Esophagus (tissue), 2 donors: ENCODE measurements at regions not wholly inside any gene's neighbourhood (a gene's known extent, or its start where the extent isn't known, plus 50 kb on each side); places are given as distances from the start of the nearest gene placed in this dataset.

Experiments
- H3K27ac ChIP-seq, 2 donors: one replicate each; pipeline ENCODE4 v1.5.1; 2013; ENCODE audit warnings: low read depth in 2 of 2, mild to moderate bottlenecking in 2 of 2, inconsistent platforms in 1 of 2, low read length in 1 of 2, moderate library complexity in 1 of 2
- H3K27me3 ChIP-seq, 2 donors: one replicate each; pipeline ENCODE4 v1.6.1; 2013; ENCODE audit warnings: low read length in 2 of 2, control low read depth in 1 of 2, mild to moderate bottlenecking in 1 of 2; ENCODE audit not compliant: insufficient read depth in 2 of 2, control insufficient read depth in 1 of 2
- H3K36me3 ChIP-seq, 2 donors: one replicate each; pipeline ENCODE4 v1.6.1; 2013; ENCODE audit warnings: low read length in 1 of 2; ENCODE audit not compliant: control insufficient read depth in 2 of 2, insufficient read depth in 2 of 2
- H3K4me1 ChIP-seq, 2 donors: one replicate each; pipeline ENCODE4 v1.6.1; 2013; ENCODE audit warnings: low read length in 1 of 2; ENCODE audit not compliant: control insufficient read depth in 2 of 2, insufficient read depth in 2 of 2
- H3K4me3 ChIP-seq, 2 donors: one replicate each; pipeline ENCODE4 v1.5.1; 2013; ENCODE audit warnings: low read length in 2 of 2, mild to moderate bottlenecking in 2 of 2, low read depth in 1 of 2, moderate library complexity in 1 of 2
- H3K9me3 ChIP-seq, 2 donors: one replicate each; pipeline ENCODE4 v1.6.1; 2013; ENCODE audit warnings: mild to moderate bottlenecking in 2 of 2, low read depth in 1 of 2, low read length in 1 of 2, moderate library complexity in 1 of 2; ENCODE audit not compliant: control insufficient read depth in 2 of 2, insufficient read depth in 1 of 2
- WGBS, 2 donors: extraction: QIAGEN DNeasy Blood & Tissue Kit; methylation state at CpG; one replicate each; pipeline ENCODE4 v1.1.7; 2013; 5-methylcytosine and 5-hydroxymethylcytosine counted together
- donor health status: healthy with polysubstance abuse.
- donor health status: Bipolar disorder and iron deficiency.

- Histone ChIP-seq H3K36me3 (no peaks in the 10 kb centered on the region), H3K27ac (no peak overlapping the region), H3K9me3 (peaks cover 0 to 3% of the 10 kb centered on the region in 2 donors), H3K27me3 (no peaks in the 10 kb centered on the region), H3K4me3 (no peak overlapping the region), H3K4me1 (no peaks in the 10 kb centered on the region)
- WGBS, 2 donors, result 87 to 91% methylated on average over 3 of the region's 3 CpGs
Observed at GRCh38 chr6:163841733-163842132, 427.2 kb downstream of the QKI start.

DNA sequence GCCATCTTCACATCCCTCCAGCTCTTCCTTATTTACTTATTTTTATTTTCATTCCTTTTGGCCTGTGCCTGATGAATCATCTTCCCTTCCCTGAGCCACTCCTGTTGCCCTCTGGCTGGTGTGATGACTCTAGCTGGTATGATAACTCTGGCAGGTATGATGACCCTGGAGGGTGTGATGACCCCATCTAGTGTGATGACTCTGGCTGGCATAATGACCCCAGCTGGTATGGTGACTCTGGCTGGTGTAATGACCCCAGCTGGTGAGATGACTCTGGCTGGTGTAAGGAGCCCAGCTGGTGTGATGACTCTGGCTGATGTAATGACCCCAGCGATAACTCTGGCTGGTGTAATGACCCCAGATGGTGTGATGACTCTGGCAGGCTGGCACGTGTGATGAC is 426.8 kb downstream of the QKI start:
- Histone ChIP-seq H3K27ac (no peak overlapping the region), H3K27me3 (no peaks in the 10 kb centered on the region), H3K4me3 (no peak overlapping the region), H3K9me3 (peaks cover 0 to 3% of the 10 kb centered on the region in 2 donors), H3K36me3 (no peaks in the 10 kb centered on the region), H3K4me1 (no peaks in the 10 kb centered on the region)
- WGBS, 2 donors, result 48 to 81% methylated on average over 2 of the region's 2 CpGs

DNA sequence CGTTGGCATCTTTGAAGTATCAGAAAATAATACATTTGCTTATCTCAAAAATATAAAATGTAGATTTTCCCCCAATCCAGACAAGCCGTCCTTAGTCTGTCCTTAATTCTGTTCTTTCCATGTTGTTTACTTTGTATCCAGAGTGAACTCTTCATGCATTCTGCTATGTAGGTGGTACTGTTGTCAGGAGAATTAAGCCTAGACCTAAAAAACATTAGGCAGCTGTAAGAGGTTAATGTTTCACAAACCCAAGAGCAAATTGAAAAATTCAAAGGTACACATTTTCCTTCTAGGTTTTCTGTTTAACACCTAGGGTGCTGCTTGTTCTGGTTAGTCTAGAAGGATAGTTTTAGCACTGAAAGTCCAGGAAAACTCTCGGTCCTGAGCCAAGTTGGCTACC is 426.4 kb downstream of the QKI start:
- Histone ChIP-seq H3K9me3 (peaks cover 0 to 3% of the 10 kb centered on the region in 2 donors), H3K27ac (no peak overlapping the region), H3K4me3 (no peak overlapping the region), H3K27me3 (no peaks in the 10 kb centered on the region), H3K4me1 (no peaks in the 10 kb centered on the region), H3K36me3 (no peaks in the 10 kb centered on the region)
- 67 to 82% methylated on average over 3 of the region's 3 CpGs for WGBS, 2 donors

- no peaks in the 10 kb centered on the region for H3K27me3 ChIP-seq
- H3K9me3 ChIP-seq, result peaks cover 0 to 6% of the 10 kb centered on the region in 2 donors
- no peaks in the 10 kb centered on the region for H3K36me3 ChIP-seq
- no peak overlapping the region for H3K27ac ChIP-seq
- WGBS, 2 donors, result 93 to 95% methylated on average over 5 of the region's 5 CpGs
- H3K4me1 ChIP-seq, result no peaks in the 10 kb centered on the region
- H3K4me3 ChIP-seq, result no peak overlapping the region
Observed at GRCh38 chr6:163839296-163839695, 424.8 kb downstream of the QKI start.

- no peak overlapping the region for H3K4me3 ChIP-seq
- H3K27me3 ChIP-seq, result no peaks in the 10 kb centered on the region
- H3K36me3 ChIP-seq, result no peaks in the 10 kb centered on the region
- no peaks in the 10 kb centered on the region for H3K4me1 ChIP-seq
- peaks cover 0 to 6% of the 10 kb centered on the region in 2 donors for H3K9me3 ChIP-seq
- WGBS, 2 donors, result 28 to 31% methylated on average over 17 of the region's 17 CpGs
- no peak overlapping the region for H3K27ac ChIP-seq
Observed at GRCh38 chr6:163837691-163838431, 423.3 kb downstream of the QKI start.

- peaks cover 0 to 6% of the 10 kb centered on the region in 2 donors for H3K9me3 ChIP-seq
- H3K4me3 ChIP-seq, result no peak overlapping the region
- H3K36me3 ChIP-seq, result no peaks in the 10 kb centered on the region
- WGBS, 2 donors, result 70 to 72% methylated on average over 8 of the region's 8 CpGs
- H3K27ac ChIP-seq, result no peak overlapping the region
- no peaks in the 10 kb centered on the region for H3K27me3 ChIP-seq
- no peaks in the 10 kb centered on the region for H3K4me1 ChIP-seq
Observed at GRCh38 chr6:163836876-163837690, 422.6 kb downstream of the QKI start.

DNA sequence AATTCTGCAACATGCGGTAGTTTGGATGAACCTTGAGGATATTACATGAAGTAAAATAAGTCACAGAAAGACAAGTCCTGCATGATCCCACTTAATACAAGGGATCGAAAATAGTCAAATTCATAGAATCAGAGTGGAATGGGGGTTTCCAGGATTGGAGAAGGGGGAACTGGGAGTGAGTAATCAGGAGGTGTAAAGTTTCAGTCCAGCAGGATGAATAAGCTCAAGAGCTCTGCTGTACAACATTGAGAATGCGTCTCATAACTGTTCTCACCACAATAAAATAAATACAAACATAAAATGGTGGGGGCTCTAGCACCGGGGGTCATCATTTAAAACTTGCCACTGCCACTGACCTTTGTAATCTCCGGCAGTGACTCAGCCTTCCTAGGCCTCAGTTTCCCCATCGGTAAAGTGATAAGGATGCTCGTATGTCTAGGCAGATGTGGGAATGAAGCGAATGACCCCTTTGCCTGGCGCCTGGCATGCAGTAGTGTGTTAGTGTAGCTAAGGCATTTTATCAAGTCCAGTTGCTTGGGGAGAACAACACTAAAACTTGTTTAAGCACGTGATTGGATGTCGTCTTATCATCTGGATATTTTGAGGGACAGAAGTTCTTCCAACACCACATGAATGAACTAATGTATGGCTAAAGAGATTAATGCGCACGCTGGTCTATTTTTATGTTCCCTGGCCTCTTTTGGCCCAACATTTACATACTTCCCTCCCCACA is 421.1 kb downstream of the QKI start:
- Histone ChIP-seq H3K4me3 (no peak overlapping the region), H3K4me1 (no peaks in the 10 kb centered on the region), H3K27me3 (no peaks in the 10 kb centered on the region), H3K36me3 (no peaks in the 10 kb centered on the region), H3K27ac (no peak overlapping the region), H3K9me3 (peaks cover 0 to 3% of the 10 kb centered on the region in 2 donors)
- 85 to 92% methylated on average over 13 of the region's 13 CpGs for WGBS, 2 donors

- H3K9me3 ChIP-seq, result peaks cover 0 to 3% of the 10 kb centered on the region in 2 donors
- H3K4me3 ChIP-seq, result no peak overlapping the region
- 85 to 88% methylated on average over 46 of the region's 46 CpGs for WGBS, 2 donors
- no peaks in the 10 kb centered on the region for H3K4me1 ChIP-seq
- no peaks in the 10 kb centered on the region for H3K27me3 ChIP-seq
- no peaks in the 10 kb centered on the region for H3K36me3 ChIP-seq
- H3K27ac ChIP-seq, result no peak overlapping the region
Observed at GRCh38 chr6:163834226-163834970, 419.9 kb downstream of the QKI start.

DNA sequence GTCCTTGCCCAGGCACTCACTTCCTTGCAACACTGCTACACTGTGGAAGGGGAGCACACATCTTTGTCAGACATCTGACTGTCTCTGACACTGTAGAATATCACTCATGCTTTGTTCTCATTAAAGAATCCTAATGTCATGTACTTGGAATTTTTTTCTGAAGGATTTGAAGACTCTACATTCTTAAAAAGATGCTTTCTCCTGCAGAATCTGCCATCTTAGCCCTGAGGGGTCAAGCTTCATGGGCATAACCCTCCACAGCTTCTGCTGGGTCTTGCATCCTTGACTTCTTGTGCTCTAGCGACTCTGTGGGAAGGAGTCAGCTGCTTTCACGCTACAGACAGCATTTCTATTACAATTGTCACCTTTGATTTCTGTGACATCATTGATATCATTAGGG is 417.2 kb downstream of the QKI start:
- Histone ChIP-seq H3K9me3 (peaks cover 0 to 3% of the 10 kb centered on the region in 2 donors), H3K4me3 (no peak overlapping the region), H3K36me3 (no peaks in the 10 kb centered on the region), H3K27me3 (no peaks in the 10 kb centered on the region), H3K27ac (no peak overlapping the region), H3K4me1 (no peaks in the 10 kb centered on the region)
- WGBS, 2 donors, result 91% methylated on average over 2 of the region's 2 CpGs
